Breast epithelium (tissue), 3 donors: ENCODE measurements at regions not wholly inside any gene's neighbourhood (a gene's known extent, or its start where the extent isn't known, plus 50 kb on each side); places are given as distances from the start of the nearest gene placed in this dataset.

Experiments
- POLR2A ChIP-seq: fragments of 450-650 bp; IDR thresholded peaks from one replicate; pipeline ENCODE4 v1.6.1; 2016; ENCODE audit warnings: antibody characterized with exemption, mild to moderate bottlenecking, moderate library complexity
- POLR2AphosphoS5 ChIP-seq, 3 donors: sonication (generic); formaldehyde crosslinking; IDR thresholded peaks; one replicate each; pipeline ENCODE4 v1.6.1; 2017; ENCODE audit warnings: antibody characterized with exemption in 3 of 3
- TF ChIP-seq, protein P1 (sequence below), 3 donors: fragments of 450-650 bp; IDR thresholded peaks; one replicate each; pipeline ENCODE4 v1.5.1; 2016 to 2017; ENCODE audit warnings: antibody characterized with exemption in 3 of 3, mild to moderate bottlenecking in 3 of 3, moderate library complexity in 3 of 3

- TF ChIP-seq, protein P1, sequence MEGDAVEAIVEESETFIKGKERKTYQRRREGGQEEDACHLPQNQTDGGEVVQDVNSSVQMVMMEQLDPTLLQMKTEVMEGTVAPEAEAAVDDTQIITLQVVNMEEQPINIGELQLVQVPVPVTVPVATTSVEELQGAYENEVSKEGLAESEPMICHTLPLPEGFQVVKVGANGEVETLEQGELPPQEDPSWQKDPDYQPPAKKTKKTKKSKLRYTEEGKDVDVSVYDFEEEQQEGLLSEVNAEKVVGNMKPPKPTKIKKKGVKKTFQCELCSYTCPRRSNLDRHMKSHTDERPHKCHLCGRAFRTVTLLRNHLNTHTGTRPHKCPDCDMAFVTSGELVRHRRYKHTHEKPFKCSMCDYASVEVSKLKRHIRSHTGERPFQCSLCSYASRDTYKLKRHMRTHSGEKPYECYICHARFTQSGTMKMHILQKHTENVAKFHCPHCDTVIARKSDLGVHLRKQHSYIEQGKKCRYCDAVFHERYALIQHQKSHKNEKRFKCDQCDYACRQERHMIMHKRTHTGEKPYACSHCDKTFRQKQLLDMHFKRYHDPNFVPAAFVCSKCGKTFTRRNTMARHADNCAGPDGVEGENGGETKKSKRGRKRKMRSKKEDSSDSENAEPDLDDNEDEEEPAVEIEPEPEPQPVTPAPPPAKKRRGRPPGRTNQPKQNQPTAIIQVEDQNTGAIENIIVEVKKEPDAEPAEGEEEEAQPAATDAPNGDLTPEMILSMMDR (IDR thresholded peaks at IDR 0.05): no peak
- TF ChIP-seq POLR2A: no peak
- no peak for TF ChIP-seq POLR2AphosphoS5 (IDR thresholded peaks at IDR 0.05)
These were observed 528.6 kb downstream of the LTN1 start for GRCh38 chr21:28464095-28464494.
